Epithelial cell of proximal tubule (primary cell): ENCODE measurements at regions not wholly inside any gene's neighbourhood (a gene's known extent, or its start where the extent isn't known, plus 50 kb on each side); places are given as distances from the start of the nearest gene placed in this dataset.

Experiments
- DNase-seq: peaks from one replicate; pipeline ENCODE4 v3.0.0-alpha.2; 2011; ENCODE audit warnings: low read depth
- H3K4me3 ChIP-seq: 2 replicates; pipeline ENCODE4 v1.5.1; 2011; ENCODE audit warnings: low read depth, mild to moderate bottlenecking, low read length
- CTCF ChIP-seq: conservative IDR thresholded peaks from 2 replicates; pipeline ENCODE4 v1.5.1; 2012; ENCODE audit warnings: low read depth, mild to moderate bottlenecking, low read length

- no peak for TF ChIP-seq CTCF
- no peak for DNase-seq
- no peak overlapping the region for H3K4me3 ChIP-seq
Observed at GRCh38 chr4:20351360-20352162, 99.9 kb downstream of the SLIT2 start.

- H3K4me3 ChIP-seq = no peak overlapping the region
- no peak for TF ChIP-seq CTCF
- no peak for DNase-seq
Observed at GRCh38 chr4:20352163-20352431, 100.4 kb downstream of the SLIT2 start.

- no peak for DNase-seq
Observed at GRCh38 chr4:20353646-20354045, 101.9 kb downstream of the SLIT2 start.

GRCh38 chr4:20354120-20354519 is 102.4 kb downstream of the SLIT2 start:
- no peak overlapping the region for H3K4me3 ChIP-seq
- DNase-seq = no peak
- no peak for TF ChIP-seq CTCF

More at GRCh38 chr4:20353646-20354045, 101.9 kb downstream of the SLIT2 start:
- no peak overlapping the region for H3K4me3 ChIP-seq
- TF ChIP-seq CTCF = no peak

GRCh38 chr4:20356565-20356964 is 104.9 kb downstream of the SLIT2 start:
- peak overlapping the region; percentile 5 for H3K4me3 ChIP-seq
- no peak for DNase-seq
- no peak for TF ChIP-seq CTCF

- DNase-seq = no peak
- no peak for TF ChIP-seq CTCF
- no peak overlapping the region for H3K4me3 ChIP-seq
Observed at GRCh38 chr4:20358110-20358509, 106.4 kb downstream of the SLIT2 start.

GRCh38 chr4:20359692-20360091 is 108.0 kb downstream of the SLIT2 start:
- H3K4me3 ChIP-seq = no peak overlapping the region
- no peak for DNase-seq
- no peak for TF ChIP-seq CTCF
